ENCODE measurements at regions not wholly inside any gene's neighbourhood (a gene's known extent, or its start where the extent isn't known, plus 50 kb on each side); places are given as distances from the start of the nearest gene placed in this dataset.

- Histone ChIP-seq H3K4me1 (no peaks in the 10 kb centered on the region), H3K36me3 (no peaks in the 10 kb centered on the region), H3K27me3 (no peaks in the 10 kb centered on the region), H3K4me3 (replicated peaks in 1 of 3) (no peak overlapping the region), H3K27ac (no peak overlapping the region), H3K9me3 (no peaks in the 10 kb centered on the region)
- intact Hi-C loops (cut with DNase I) = no loop called here
- WGBS, 2 donors = 25% methylated on average over 2 of the region's 2 CpGs
- DNase-seq = no peak
- TF ChIP-seq CTCF (IDR thresholded peaks at IDR 0.05) = no peak
- TF ChIP-seq POLR2A (IDR thresholded peaks at IDR 0.05) = no peak
Measured at GRCh38 chr6:95128947-95129346, 448.4 kb upstream of the MANEA start.

- no peak for DNase-seq
- Histone ChIP-seq H3K4me3 (replicated peaks in 1 of 3) (no peak overlapping the region), H3K27ac (no peak overlapping the region), H3K36me3 (no peaks in the 10 kb centered on the region), H3K4me1 (no peaks in the 10 kb centered on the region), H3K27me3 (no peaks in the 10 kb centered on the region), H3K9me3 (no peaks in the 10 kb centered on the region)
- intact Hi-C loops (cut with DNase I) = no loop called here
- 23 to 41% methylated on average over 5 of the region's 5 CpGs for WGBS, 2 donors
- TF ChIP-seq CTCF (IDR thresholded peaks at IDR 0.05) (peak in 2 of 6 experiments; percentile 16 to 26), POLR2A (IDR thresholded peaks at IDR 0.05) (no peak)
Measured at GRCh38 chr6:95133578-95133977, 443.8 kb upstream of the MANEA start.

- Histone ChIP-seq H3K27me3 (no peaks in the 10 kb centered on the region), H3K9me3 (no peaks in the 10 kb centered on the region), H3K27ac (no peak overlapping the region), H3K36me3 (no peaks in the 10 kb centered on the region), H3K4me3 (replicated peaks in 1 of 3) (no peak overlapping the region), H3K4me1 (no peaks in the 10 kb centered on the region)
- TF ChIP-seq POLR2A (IDR thresholded peaks at IDR 0.05) (no peak), CTCF (IDR thresholded peaks at IDR 0.05) (no peak)
- intact Hi-C loops (cut with DNase I) = no loop called here
- 60 to 73% methylated on average over 1 of the region's 1 CpG for WGBS, 2 donors
- no peak for DNase-seq
Measured at GRCh38 chr6:95135182-95135581, 442.2 kb upstream of the MANEA start.

GRCh38 chr6:95142101-95142500 is 435.2 kb upstream of the MANEA start:
- no peak for DNase-seq
- H3K4me1 ChIP-seq = no peaks in the 10 kb centered on the region
- no peak overlapping the region for H3K27ac ChIP-seq
- no peak for TF ChIP-seq CTCF (IDR thresholded peaks at IDR 0.05)
- no peak for TF ChIP-seq POLR2A (IDR thresholded peaks at IDR 0.05)
- intact Hi-C loops (cut with DNase I) = no loop called here
- no peaks in the 10 kb centered on the region for H3K36me3 ChIP-seq
- H3K9me3 ChIP-seq = no peaks in the 10 kb centered on the region
- WGBS, 2 donors = 93 to 94% methylated on average over 2 of the region's 2 CpGs
- H3K27me3 ChIP-seq = no peaks in the 10 kb centered on the region
- no peak overlapping the region for H3K4me3 ChIP-seq (replicated peaks in 1 of 3)

GRCh38 chr6:95142661-95143335 is 434.5 kb upstream of the MANEA start:
- H3K4me1 ChIP-seq = no peaks in the 10 kb centered on the region
- intact Hi-C loops (cut with DNase I) = no loop called here
- TF ChIP-seq CTCF (IDR thresholded peaks at IDR 0.05) = no peak
- no peak for TF ChIP-seq POLR2A (IDR thresholded peaks at IDR 0.05)
- no peak for DNase-seq
- H3K9me3 ChIP-seq = no peaks in the 10 kb centered on the region
- no peak overlapping the region for H3K4me3 ChIP-seq (replicated peaks in 1 of 3)
- no peaks in the 10 kb centered on the region for H3K27me3 ChIP-seq
- H3K36me3 ChIP-seq = no peaks in the 10 kb centered on the region
- H3K27ac ChIP-seq = no peak overlapping the region
- 71 to 81% methylated on average over 1 of the region's 1 CpG for WGBS, 2 donors

Data from thyroid gland (tissue), 4 donors.